ENCODE measurements at regions not wholly inside any gene's neighbourhood (a gene's known extent, or its start where the extent isn't known, plus 50 kb on each side); places are given as distances from the start of the nearest gene placed in this dataset.

DNA sequence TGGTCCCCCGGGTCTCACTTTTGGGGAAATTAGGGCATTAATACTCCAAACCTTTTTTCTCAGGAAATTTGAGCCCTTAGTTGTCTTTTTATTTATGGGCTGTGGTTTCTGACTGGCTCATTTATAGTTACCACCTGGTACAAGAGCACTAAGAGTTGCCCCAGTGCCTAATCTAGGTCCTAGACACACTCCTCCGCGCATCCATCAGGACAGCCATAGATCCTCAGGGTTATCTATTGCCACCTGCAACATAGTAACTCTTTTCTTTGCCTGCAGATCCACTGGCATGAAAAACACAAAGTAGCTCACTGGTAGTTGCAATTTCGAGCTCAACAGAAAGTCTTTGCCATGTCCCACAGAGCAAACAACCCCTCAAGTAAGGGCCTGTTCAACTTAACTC is 576.4 kb upstream of the ROBO2 start:
- TF ChIP-seq CXXC5 (CRISPR knock-in tag; IDR thresholded peaks at IDR 0.05) (no peak), PPARD (CRISPR knock-in tag; IDR thresholded peaks at IDR 0.05) (no peak), CBX8 (IDR thresholded peaks at IDR 0.05; ENCODE audit: borderline replicate concordance, extremely low read depth, low read depth, low read length, poor library complexity, severe bottlenecking) (no peak), SRSF3 (IDR thresholded peaks at IDR 0.05; ENCODE audit: insufficient read depth, low read length) (no peak), SRSF7 (optimal IDR thresholded peaks at IDR 0.05; ENCODE audit: low read depth, low read length) (no peak), SMC3 (conservative IDR thresholded peaks at IDR 0.05; ENCODE audit: insufficient read depth, low read depth, low read length) (no peak), KLF6 (CRISPR knock-in tag; IDR thresholded peaks at IDR 0.05; ENCODE audit: borderline replicate concordance) (no peak), KLF13 (tag; IDR thresholded peaks at IDR 0.05; ENCODE audit: borderline replicate concordance, low read depth) (no peak)
- TF ChIP-seq, protein P1, sequence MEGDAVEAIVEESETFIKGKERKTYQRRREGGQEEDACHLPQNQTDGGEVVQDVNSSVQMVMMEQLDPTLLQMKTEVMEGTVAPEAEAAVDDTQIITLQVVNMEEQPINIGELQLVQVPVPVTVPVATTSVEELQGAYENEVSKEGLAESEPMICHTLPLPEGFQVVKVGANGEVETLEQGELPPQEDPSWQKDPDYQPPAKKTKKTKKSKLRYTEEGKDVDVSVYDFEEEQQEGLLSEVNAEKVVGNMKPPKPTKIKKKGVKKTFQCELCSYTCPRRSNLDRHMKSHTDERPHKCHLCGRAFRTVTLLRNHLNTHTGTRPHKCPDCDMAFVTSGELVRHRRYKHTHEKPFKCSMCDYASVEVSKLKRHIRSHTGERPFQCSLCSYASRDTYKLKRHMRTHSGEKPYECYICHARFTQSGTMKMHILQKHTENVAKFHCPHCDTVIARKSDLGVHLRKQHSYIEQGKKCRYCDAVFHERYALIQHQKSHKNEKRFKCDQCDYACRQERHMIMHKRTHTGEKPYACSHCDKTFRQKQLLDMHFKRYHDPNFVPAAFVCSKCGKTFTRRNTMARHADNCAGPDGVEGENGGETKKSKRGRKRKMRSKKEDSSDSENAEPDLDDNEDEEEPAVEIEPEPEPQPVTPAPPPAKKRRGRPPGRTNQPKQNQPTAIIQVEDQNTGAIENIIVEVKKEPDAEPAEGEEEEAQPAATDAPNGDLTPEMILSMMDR (IDR thresholded peaks at IDR 0.05 in 2 of 3, conservative IDR thresholded peaks at IDR 0.05 in 1 of 3; ENCODE audit: insufficient read depth in 2 of 3, low read depth in 1 of 3, low read length in 3 of 3), result no peak
- TF ChIP-seq, protein P2, sequence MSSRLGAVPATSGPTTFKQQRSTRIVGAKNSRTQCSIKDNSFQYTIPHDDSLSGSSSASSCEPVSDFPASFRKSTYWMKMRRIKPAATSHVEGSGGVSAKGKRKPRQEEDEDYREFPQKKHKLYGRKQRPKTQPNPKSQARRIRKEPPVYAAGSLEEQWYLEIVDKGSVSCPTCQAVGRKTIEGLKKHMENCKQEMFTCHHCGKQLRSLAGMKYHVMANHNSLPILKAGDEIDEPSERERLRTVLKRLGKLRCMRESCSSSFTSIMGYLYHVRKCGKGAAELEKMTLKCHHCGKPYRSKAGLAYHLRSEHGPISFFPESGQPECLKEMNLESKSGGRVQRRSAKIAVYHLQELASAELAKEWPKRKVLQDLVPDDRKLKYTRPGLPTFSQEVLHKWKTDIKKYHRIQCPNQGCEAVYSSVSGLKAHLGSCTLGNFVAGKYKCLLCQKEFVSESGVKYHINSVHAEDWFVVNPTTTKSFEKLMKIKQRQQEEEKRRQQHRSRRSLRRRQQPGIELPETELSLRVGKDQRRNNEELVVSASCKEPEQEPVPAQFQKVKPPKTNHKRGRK (tag; IDR thresholded peaks at IDR 0.05), result no peak
- TF ChIP-seq, protein P3, sequence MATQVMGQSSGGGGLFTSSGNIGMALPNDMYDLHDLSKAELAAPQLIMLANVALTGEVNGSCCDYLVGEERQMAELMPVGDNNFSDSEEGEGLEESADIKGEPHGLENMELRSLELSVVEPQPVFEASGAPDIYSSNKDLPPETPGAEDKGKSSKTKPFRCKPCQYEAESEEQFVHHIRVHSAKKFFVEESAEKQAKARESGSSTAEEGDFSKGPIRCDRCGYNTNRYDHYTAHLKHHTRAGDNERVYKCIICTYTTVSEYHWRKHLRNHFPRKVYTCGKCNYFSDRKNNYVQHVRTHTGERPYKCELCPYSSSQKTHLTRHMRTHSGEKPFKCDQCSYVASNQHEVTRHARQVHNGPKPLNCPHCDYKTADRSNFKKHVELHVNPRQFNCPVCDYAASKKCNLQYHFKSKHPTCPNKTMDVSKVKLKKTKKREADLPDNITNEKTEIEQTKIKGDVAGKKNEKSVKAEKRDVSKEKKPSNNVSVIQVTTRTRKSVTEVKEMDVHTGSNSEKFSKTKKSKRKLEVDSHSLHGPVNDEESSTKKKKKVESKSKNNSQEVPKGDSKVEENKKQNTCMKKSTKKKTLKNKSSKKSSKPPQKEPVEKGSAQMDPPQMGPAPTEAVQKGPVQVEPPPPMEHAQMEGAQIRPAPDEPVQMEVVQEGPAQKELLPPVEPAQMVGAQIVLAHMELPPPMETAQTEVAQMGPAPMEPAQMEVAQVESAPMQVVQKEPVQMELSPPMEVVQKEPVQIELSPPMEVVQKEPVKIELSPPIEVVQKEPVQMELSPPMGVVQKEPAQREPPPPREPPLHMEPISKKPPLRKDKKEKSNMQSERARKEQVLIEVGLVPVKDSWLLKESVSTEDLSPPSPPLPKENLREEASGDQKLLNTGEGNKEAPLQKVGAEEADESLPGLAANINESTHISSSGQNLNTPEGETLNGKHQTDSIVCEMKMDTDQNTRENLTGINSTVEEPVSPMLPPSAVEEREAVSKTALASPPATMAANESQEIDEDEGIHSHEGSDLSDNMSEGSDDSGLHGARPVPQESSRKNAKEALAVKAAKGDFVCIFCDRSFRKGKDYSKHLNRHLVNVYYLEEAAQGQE (IDR thresholded peaks at IDR 0.05; ENCODE audit: borderline replicate concordance), result no peak
- TF ChIP-seq, protein P3 (CRISPR knock-in tag; IDR thresholded peaks at IDR 0.05; ENCODE audit: low read depth), result no peak

All from K562 (cell line).